LNCaP clone FGC (cell line): ENCODE measurements at regions not wholly inside any gene's neighbourhood (a gene's known extent, or its start where the extent isn't known, plus 50 kb on each side); places are given as distances from the start of the nearest gene placed in this dataset.

Experiments
- DNase-seq: peaks from one replicate; pipeline ENCODE4 v3.0.0-alpha.2; 2011; ENCODE audit warnings: low read depth
- H3K4me3 ChIP-seq: 2 replicates; pipeline ENCODE4 v1.5.1; 2011; ENCODE audit warnings: mild to moderate bottlenecking, low read depth, low read length, control low read depth
- CTCF ChIP-seq: IDR thresholded peaks from 2 replicates; pipeline ENCODE4 v1.5.1; 2012; ENCODE audit warnings: mild to moderate bottlenecking; ENCODE audit not compliant: control insufficient read depth, insufficient read depth; ENCODE audit errors: extremely low read depth

GRCh38 chr7:132034748-132035416, 478.5 kb upstream of the PODXL start:
- H3K4me3 ChIP-seq, result no peak overlapping the region
- DNase-seq, result no peak
- no peak for TF ChIP-seq CTCF

- no peak for DNase-seq
- no peak for TF ChIP-seq CTCF
- no peak overlapping the region for H3K4me3 ChIP-seq
These were observed 474.5 kb upstream of the PODXL start for GRCh38 chr7:132030883-132031282.

GRCh38 chr7:132030086-132030568, 473.7 kb upstream of the PODXL start:
- no peak overlapping the region for H3K4me3 ChIP-seq
- no peak for DNase-seq
- TF ChIP-seq CTCF, result no peak

GRCh38 chr7:132029369-132030085, 473.1 kb upstream of the PODXL start:
- DNase-seq, result no peak
- no peak for TF ChIP-seq CTCF
- no peak overlapping the region for H3K4me3 ChIP-seq

- no peak for DNase-seq
- no peak overlapping the region for H3K4me3 ChIP-seq
- TF ChIP-seq CTCF, result no peak
These were observed 471.9 kb upstream of the PODXL start for GRCh38 chr7:132028144-132028920.

GRCh38 chr7:132024290-132024689, 467.9 kb upstream of the PODXL start:
- no peak overlapping the region for H3K4me3 ChIP-seq
- no peak for DNase-seq
- TF ChIP-seq CTCF, result no peak
